HG03159 (cell line): ENCODE measurements at regions not wholly inside any gene's neighbourhood (a gene's known extent, or its start where the extent isn't known, plus 50 kb on each side); places are given as distances from the start of the nearest gene placed in this dataset.

ENCODE experiments used
- ATAC-seq: cut with Tn5 transposase; IDR thresholded peaks from one replicate; pipeline ENCODE4 v1.9.1; 2021; ENCODE audit warnings: mild to moderate bottlenecking, moderate library complexity; ENCODE audit not compliant: unreplicated experiment

GRCh38 chr14:46306267-46306666, 345.3 kb downstream of the RPL10L start:
- ATAC-seq, result no peak

GRCh38 chr14:46300765-46301164, 350.8 kb downstream of the RPL10L start:
- ATAC-seq, result no peak

GRCh38 chr14:46290706-46291105, 360.9 kb downstream of the RPL10L start:
- ATAC-seq, result no peak

GRCh38 chr14:46279776-46280175, 371.8 kb downstream of the RPL10L start:
- ATAC-seq, result no peak

GRCh38 chr14:46279327-46279726, 372.3 kb downstream of the RPL10L start:
- no peak for ATAC-seq

GRCh38 chr14:46259536-46259935, 392.0 kb downstream of the RPL10L start:
- ATAC-seq, result no peak

- ATAC-seq, result no peak
Observed at GRCh38 chr14:46256381-46256780, 395.2 kb downstream of the RPL10L start.

GRCh38 chr14:46250113-46250703, 401.4 kb downstream of the RPL10L start:
- no peak for ATAC-seq

GRCh38 chr14:46248001-46248630, 403.5 kb downstream of the RPL10L start:
- ATAC-seq, result no peak

GRCh38 chr14:46245276-46245675, 406.3 kb downstream of the RPL10L start:
- ATAC-seq, result no peak

GRCh38 chr14:46233786-46234185, 417.8 kb downstream of the RPL10L start:
- no peak for ATAC-seq

- no peak for ATAC-seq
Observed at GRCh38 chr14:46230540-46230939, 421.0 kb downstream of the RPL10L start.

GRCh38 chr14:46215801-46216200, 435.8 kb downstream of the RPL10L start:
- ATAC-seq, result no peak

GRCh38 chr14:46198676-46199075, 452.9 kb downstream of the RPL10L start:
- ATAC-seq, result no peak

GRCh38 chr14:46197856-46198255, 453.7 kb downstream of the RPL10L start:
- no peak for ATAC-seq
